ENCODE measurements at regions not wholly inside any gene's neighbourhood (a gene's known extent, or its start where the extent isn't known, plus 50 kb on each side); places are given as distances from the start of the nearest gene placed in this dataset.

DNA sequence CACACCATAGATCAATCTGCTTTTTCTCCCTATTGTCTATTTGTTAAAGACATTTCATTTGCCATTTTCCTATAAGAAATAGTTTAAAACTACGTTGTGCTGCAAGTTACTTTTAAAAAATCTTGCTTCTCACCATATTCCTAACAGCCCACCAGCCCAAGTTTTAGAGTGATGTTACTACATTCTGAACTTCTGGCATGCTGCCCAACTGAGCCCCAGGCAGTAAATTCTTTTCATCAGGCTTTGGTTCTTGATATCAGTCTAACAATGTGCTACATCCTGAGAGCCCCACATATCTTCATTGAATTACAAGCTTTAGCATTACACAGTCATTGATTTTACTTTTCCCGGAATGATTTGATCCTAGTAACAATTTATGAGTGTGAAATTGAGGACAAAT lies 283.8 kb upstream of the IL1RAPL1 start:
- TF ChIP-seq, protein P1, sequence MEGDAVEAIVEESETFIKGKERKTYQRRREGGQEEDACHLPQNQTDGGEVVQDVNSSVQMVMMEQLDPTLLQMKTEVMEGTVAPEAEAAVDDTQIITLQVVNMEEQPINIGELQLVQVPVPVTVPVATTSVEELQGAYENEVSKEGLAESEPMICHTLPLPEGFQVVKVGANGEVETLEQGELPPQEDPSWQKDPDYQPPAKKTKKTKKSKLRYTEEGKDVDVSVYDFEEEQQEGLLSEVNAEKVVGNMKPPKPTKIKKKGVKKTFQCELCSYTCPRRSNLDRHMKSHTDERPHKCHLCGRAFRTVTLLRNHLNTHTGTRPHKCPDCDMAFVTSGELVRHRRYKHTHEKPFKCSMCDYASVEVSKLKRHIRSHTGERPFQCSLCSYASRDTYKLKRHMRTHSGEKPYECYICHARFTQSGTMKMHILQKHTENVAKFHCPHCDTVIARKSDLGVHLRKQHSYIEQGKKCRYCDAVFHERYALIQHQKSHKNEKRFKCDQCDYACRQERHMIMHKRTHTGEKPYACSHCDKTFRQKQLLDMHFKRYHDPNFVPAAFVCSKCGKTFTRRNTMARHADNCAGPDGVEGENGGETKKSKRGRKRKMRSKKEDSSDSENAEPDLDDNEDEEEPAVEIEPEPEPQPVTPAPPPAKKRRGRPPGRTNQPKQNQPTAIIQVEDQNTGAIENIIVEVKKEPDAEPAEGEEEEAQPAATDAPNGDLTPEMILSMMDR (IDR thresholded peaks at IDR 0.05 in 8 of 11, conservative IDR thresholded peaks at IDR 0.05 in 3 of 11): no peak
- no peak for TF ChIP-seq POLR2A (IDR thresholded peaks at IDR 0.05)

Data from spleen (tissue), 7 donors.